Colonic mucosa (tissue), 4 donors: ENCODE measurements at regions not wholly inside any gene's neighbourhood (a gene's known extent, or its start where the extent isn't known, plus 50 kb on each side); places are given as distances from the start of the nearest gene placed in this dataset.
"Not testable (repeated sequence)": the region's sequence is repeated elsewhere in the genome, so short reads cannot be mapped to it uniquely, and the experiment has no call there.

Experiments
- DNase-seq: peaks from one replicate; pipeline ENCODE4 v3.0.0-alpha.2; 2020
- H3K27ac ChIP-seq: fragments of 200-600 bp; one replicate; pipeline ENCODE4 v1.8.0; 2021
- H3K27me3 ChIP-seq: fragments of 200-600 bp; one replicate; pipeline ENCODE4 v1.8.0; 2021
- H3K36me3 ChIP-seq: fragments of 200-600 bp; one replicate; pipeline ENCODE4 v1.8.0; 2021
- H3K4me1 ChIP-seq: fragments of 200-600 bp; one replicate; pipeline ENCODE4 v1.8.0; 2021; ENCODE audit warnings: mild to moderate bottlenecking
- H3K4me3 ChIP-seq: fragments of 200-600 bp; one replicate; pipeline ENCODE4 v1.8.0; 2021
- H3K9ac ChIP-seq, 2 donors: one replicate each; pipeline ENCODE4 v1.7.0; 2013; ENCODE audit warnings: control low read depth in 2 of 2, low read depth in 2 of 2, low read length in 2 of 2
- H3K9me3 ChIP-seq: fragments of 200-600 bp; one replicate; pipeline ENCODE4 v1.8.0; 2021
- intact Hi-C: fragments of 100-400 bp; cut with DNase I; formaldehyde crosslinking; loops from one replicate; pipeline ENCODE4 v1.14.1; 2022
- TF ChIP-seq, protein P1 (sequence below): fragments of 200-600 bp; IDR thresholded peaks from one replicate; pipeline ENCODE4 v1.8.0; 2022; ENCODE audit warnings: antibody characterized with exemption, mild to moderate bottlenecking
- donor health status: healthy.
- donor health status: DM: no; HTN: no; CAD: no.
- donor health status: DM: no; HTN: no; CAD: no.

DNA sequence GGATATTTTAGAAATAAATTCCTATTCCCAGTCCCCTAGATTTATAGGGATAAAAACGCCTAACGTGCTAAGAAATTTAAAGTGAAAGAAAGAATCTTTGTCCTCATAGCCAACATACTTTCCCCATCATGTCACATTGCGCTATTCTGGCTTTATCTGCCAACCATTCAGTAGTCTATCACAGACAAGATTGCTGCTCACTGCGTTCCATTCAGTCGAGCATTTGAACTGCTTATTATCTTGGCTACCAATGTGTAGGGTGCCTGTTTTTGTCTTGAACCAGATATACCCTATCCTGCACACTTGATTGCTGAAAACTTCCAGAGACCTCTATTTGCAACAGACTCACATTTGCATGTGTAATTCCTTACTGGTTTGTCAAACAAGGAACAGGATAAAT lies 751.5 kb downstream of the EPHA7 start:
- Histone ChIP-seq H3K27me3 (no peaks in the 10 kb centered on the region), H3K9me3 (no peaks in the 10 kb centered on the region), H3K27ac (no peak overlapping the region), H3K36me3 (no peaks in the 10 kb centered on the region), H3K9ac (no peak overlapping the region), H3K4me1 (no peaks in the 10 kb centered on the region), H3K4me3 (no peak overlapping the region)
- TF ChIP-seq, protein P1, sequence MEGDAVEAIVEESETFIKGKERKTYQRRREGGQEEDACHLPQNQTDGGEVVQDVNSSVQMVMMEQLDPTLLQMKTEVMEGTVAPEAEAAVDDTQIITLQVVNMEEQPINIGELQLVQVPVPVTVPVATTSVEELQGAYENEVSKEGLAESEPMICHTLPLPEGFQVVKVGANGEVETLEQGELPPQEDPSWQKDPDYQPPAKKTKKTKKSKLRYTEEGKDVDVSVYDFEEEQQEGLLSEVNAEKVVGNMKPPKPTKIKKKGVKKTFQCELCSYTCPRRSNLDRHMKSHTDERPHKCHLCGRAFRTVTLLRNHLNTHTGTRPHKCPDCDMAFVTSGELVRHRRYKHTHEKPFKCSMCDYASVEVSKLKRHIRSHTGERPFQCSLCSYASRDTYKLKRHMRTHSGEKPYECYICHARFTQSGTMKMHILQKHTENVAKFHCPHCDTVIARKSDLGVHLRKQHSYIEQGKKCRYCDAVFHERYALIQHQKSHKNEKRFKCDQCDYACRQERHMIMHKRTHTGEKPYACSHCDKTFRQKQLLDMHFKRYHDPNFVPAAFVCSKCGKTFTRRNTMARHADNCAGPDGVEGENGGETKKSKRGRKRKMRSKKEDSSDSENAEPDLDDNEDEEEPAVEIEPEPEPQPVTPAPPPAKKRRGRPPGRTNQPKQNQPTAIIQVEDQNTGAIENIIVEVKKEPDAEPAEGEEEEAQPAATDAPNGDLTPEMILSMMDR, result no peak
- intact Hi-C loops, result no loop called here
- DNase-seq, result no peak

DNA sequence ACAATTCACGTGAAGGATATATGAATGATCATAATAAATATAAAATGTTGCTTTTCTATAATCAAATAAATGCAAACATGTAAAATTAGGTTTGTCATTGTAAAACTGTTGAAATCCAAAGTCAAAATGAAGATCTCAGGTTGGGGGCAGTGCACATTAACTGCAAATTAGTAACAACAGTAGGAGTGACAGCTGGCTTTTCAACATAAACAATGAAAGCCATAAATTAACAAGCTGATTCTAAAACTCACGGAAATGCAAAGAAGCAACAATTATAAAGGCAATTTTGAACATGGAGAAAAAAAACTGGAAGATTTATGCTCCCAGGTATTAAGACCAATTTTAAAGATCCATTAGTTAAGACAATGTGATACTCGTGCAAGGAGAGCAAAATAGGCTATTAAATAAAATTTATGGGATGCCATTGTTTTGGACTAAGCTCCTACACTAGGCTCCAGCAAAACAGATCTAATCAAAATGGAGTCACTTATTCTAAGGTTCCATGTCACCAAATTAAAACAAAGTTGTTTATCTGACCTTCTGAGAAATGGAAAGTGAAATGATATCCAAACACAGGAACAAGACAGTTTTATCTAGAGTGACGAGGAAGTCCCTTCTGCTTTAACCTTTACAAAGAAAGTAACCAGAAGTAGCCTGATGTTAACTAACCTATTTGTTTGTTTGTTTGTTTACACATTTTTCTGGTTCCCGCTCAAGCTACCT lies 770.8 kb downstream of the EPHA7 start:
- Histone ChIP-seq H3K27me3 (no peaks in the 10 kb centered on the region), H3K9ac (no peak overlapping the region), H3K9me3 (no peaks in the 10 kb centered on the region), H3K36me3 (no peaks in the 10 kb centered on the region), H3K4me3 (no peak overlapping the region), H3K4me1 (no peaks in the 10 kb centered on the region), H3K27ac (no peak overlapping the region)
- DNase-seq, result no peak
- TF ChIP-seq, protein P1, result no peak
- intact Hi-C loops, result no loop called here

DNA sequence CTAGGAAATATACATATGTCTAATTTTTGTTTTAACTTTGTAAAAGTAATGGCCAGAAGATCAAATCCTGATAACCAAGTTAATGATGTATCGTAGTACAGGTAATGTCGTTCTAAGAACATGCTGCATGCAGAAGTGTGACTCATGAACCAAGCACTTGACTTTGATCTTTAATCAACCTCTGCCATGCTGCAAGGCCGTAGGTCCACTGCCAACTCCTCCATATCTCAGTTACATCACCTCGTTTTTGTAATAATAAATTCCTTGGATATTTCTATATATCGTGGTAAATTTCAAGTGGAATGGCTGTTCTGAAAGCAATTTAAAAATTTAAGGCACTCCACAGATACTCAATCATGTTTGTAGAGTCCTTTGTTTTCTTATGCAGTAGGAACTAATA lies 771.7 kb downstream of the EPHA7 start:
- TF ChIP-seq, protein P1, result no peak
- Histone ChIP-seq H3K4me3 (no peak overlapping the region), H3K27me3 (no peaks in the 10 kb centered on the region), H3K9ac (no peak overlapping the region), H3K9me3 (no peaks in the 10 kb centered on the region), H3K36me3 (no peaks in the 10 kb centered on the region), H3K27ac (no peak overlapping the region), H3K4me1 (no peaks in the 10 kb centered on the region)
- intact Hi-C loops, result no loop called here
- no peak for DNase-seq

DNA sequence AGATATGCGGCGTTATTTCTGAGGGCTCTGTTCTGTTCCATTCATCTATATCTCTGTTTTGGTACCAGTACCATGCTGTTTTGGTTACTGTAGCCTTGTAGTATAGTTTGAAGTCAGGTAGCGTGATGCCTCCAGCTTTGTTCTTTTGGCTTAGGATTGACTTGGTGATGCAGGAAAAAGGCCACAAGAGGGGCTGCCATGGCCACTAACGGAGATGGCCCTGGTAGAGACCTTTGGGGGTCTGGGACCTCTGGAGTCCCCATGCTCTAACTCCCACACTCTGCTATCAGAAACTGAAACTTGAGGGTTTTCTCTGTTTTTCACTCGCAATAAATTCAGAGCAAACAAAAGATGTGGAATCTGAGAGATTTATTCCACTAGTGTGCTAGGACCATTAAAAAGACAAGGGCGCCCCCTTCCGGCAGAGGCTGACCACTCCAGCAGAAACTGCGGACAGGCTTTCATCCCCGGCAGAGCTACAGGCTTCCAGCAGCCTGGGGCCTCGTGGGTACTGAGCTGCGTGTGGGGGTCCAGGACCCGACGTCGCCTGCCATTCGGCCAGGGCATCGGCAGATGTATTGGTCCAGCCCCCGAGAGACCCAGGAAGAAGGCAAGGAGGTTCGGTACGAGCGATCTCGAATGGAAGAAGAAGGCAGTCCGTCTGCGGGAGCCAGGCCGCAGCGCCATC lies 775.1 kb downstream of the EPHA7 start:
- H3K4me3 ChIP-seq, H3K27me3 ChIP-seq, H3K9ac ChIP-seq, H3K9me3 ChIP-seq, H3K4me1 ChIP-seq, intact Hi-C loops, H3K27ac ChIP-seq, H3K36me3 ChIP-seq: not testable (repeated sequence)
- peak; percentile 32 for DNase-seq

DNA sequence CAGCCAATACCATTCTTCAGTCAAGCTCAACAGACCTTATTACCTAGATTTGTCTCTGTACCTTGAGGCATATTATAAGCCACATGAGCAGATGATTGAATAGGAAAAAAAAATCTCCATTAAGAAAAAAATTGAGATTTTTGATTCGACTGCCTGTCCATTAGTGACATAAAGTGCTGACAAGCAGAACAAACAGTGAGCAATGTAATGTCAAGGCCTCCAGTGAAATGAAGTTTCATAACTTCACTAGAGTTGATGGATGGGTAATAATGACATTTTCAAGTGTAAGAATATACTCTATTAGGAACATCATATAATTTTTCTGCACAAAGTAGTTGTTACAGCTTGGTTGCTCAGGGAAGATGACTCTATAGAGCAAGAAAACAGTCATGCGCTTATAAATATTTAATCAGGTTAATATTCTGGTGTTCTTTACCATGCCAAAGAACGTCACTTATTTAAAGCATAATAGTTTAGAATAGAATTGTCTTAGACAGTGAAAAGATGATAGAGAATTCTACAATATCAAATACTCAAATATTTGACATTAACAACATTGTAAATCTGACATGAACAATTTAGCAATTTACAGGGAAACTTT lies 783.7 kb downstream of the EPHA7 start:
- no peak overlapping the region for H3K27ac ChIP-seq
- H3K36me3 ChIP-seq, result no peaks in the 10 kb centered on the region
- intact Hi-C loops, result no loop called here
- TF ChIP-seq, protein P1, result no peak
- DNase-seq, result no peak
- H3K4me1 ChIP-seq, result no peaks in the 10 kb centered on the region
- H3K9ac ChIP-seq, result no peak overlapping the region
- H3K9me3 ChIP-seq, result no peaks in the 10 kb centered on the region
- H3K27me3 ChIP-seq, result no peaks in the 10 kb centered on the region
- no peak overlapping the region for H3K4me3 ChIP-seq

DNA sequence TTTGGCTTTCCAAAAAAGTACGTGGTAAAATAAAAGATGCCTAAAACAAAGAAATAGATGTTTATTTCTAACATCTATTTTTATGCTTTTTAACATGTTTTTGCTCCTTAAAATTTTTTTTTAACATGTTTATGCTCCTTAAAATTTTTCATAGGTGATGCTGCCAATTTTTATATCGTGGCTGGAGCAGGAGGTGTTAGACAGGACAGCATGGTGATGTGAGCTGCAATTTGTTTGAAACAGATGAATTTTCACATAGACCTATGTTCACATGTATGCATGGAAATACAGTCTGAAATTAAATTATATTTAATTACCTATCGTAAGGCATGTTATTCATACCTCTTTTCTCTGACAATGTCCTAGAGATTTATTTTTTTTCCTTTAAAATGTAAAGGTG lies 784.8 kb downstream of the EPHA7 start:
- intact Hi-C loops, result no loop called here
- Histone ChIP-seq H3K4me3 (no peak overlapping the region), H3K4me1 (no peaks in the 10 kb centered on the region), H3K9ac (no peak overlapping the region), H3K27me3 (no peaks in the 10 kb centered on the region), H3K36me3 (no peaks in the 10 kb centered on the region), H3K27ac (no peak overlapping the region), H3K9me3 (no peaks in the 10 kb centered on the region)
- no peak for DNase-seq
- TF ChIP-seq, protein P1, result no peak
